LNCAP (cell line): ENCODE measurements at regions not wholly inside any gene's neighbourhood (a gene's known extent, or its start where the extent isn't known, plus 50 kb on each side); places are given as distances from the start of the nearest gene placed in this dataset.

Source experiments
- TF ChIP-seq, protein P1 (sequence below): fragments of 450-650 bp; IDR thresholded peaks from 2 replicates; pipeline ENCODE4 v1.5.1; 2017; ENCODE audit warnings: mild to moderate bottlenecking

GRCh38 chr5:41638685-41639084 lies 128.3 kb upstream of the PLCXD3 start:
- TF ChIP-seq, protein P1, sequence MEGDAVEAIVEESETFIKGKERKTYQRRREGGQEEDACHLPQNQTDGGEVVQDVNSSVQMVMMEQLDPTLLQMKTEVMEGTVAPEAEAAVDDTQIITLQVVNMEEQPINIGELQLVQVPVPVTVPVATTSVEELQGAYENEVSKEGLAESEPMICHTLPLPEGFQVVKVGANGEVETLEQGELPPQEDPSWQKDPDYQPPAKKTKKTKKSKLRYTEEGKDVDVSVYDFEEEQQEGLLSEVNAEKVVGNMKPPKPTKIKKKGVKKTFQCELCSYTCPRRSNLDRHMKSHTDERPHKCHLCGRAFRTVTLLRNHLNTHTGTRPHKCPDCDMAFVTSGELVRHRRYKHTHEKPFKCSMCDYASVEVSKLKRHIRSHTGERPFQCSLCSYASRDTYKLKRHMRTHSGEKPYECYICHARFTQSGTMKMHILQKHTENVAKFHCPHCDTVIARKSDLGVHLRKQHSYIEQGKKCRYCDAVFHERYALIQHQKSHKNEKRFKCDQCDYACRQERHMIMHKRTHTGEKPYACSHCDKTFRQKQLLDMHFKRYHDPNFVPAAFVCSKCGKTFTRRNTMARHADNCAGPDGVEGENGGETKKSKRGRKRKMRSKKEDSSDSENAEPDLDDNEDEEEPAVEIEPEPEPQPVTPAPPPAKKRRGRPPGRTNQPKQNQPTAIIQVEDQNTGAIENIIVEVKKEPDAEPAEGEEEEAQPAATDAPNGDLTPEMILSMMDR: no peak

- TF ChIP-seq, protein P1: peak; percentile 43; the same call in 1 of the 2 replicates
Measured at GRCh38 chr5:41637869-41638268, 127.5 kb upstream of the PLCXD3 start.

- TF ChIP-seq, protein P1: no peak
Measured at GRCh38 chr5:41637424-41637823, 127.0 kb upstream of the PLCXD3 start.

GRCh38 chr5:41636605-41637004 lies 126.2 kb upstream of the PLCXD3 start:
- TF ChIP-seq, protein P1: peak; percentile 29; the same call in 1 of the 2 replicates

GRCh38 chr5:41629897-41630296 lies 119.5 kb upstream of the PLCXD3 start:
- TF ChIP-seq, protein P1: no peak

DNA sequence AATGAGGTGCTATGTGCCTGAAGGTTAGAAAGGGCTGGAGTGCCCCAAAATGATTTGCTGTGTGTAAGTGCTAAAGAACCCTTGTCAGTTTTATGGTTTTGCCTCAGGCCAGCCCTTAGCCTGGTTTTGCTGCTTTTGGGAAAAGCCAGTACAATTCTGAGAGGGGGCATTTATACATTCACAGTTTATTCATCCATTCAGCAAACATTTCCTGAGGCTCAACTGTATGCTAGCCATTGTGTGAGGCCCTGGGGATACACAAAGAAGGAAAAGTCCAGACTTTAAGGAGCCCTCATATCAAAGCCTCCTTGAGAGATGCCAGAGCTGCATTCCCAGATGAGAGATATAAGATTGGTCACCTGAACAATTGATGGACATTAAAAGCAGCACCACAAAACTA lies 115.2 kb upstream of the PLCXD3 start:
- TF ChIP-seq, protein P1: no peak

DNA sequence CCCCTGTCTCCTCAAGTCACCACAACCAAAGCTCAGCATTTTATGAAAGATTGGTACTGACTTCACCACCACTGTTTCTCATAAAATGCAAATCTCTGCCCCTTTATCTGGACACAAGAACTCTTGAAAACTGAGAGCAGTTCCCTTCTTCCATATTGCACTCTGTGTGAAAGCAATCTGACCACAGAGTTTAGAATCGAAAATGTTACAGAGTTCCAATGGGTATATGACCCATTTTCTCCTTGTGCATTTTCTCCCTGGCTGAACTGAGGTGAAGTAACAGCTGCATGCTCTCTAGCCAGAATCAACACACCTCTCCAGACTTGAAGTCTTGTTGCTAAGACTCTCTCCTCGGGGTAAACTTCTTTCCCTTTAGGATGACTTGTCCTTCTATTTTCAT lies 111.0 kb upstream of the PLCXD3 start:
- TF ChIP-seq, protein P1: no peak

DNA sequence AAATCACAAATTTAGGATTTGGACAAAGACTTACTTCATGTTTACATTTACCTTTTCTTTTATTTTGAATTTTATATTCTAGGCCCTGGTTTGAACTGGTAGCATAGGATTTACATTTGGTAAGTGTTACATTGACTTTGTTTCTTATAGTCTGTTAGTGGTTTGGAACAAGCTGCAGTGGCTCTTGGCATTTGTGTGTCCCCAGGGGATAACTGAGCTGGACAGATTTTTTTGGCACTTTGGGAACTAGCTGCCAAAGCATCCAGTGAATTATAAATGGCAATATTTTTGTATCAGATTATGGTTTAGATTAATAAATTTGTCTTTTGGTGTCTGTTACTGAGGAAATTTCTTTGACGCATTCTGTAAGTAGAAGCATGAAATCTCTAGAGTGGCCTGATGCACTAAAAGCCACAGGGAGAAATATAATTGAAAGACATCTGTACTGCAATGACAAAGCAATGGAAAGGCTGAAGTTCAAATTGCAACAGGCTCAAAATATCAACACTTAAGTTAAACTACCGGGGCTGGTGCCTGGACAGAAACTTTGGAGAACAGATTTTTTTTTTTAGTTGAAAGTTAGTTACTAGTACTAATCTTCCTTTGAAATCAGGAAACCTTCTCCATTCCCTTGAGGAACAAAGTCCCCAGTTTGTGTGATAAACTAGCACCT lies 107.6 kb upstream of the PLCXD3 start:
- TF ChIP-seq, protein P1: no peak
